Caco-2 (cell line): ENCODE measurements at regions not wholly inside any gene's neighbourhood (a gene's known extent, or its start where the extent isn't known, plus 50 kb on each side); places are given as distances from the start of the nearest gene placed in this dataset.

Experiments used
- BruUV-seq: library from RNA; stranded (reverse); fragments of 400-500 nt; replicated peaks from 2 replicates; lab custom pipeline; 2021; lab: Mats Ljungman, UMichigan
- CTCF ChIA-PET: fragments of 300-600 bp; sonication (Branson Sonifier 250); formaldehyde crosslinking; loops from one replicate; lab custom pipeline; 2022; ENCODE audit warnings: antibody characterized with exemption; lab: Charles Lee
- POLR2A ChIA-PET: fragments of 300-600 bp; sonication (Branson Sonifier 250); formaldehyde crosslinking; loops from one replicate; lab custom pipeline; 2022; ENCODE audit warnings: antibody characterized with exemption; lab: Charles Lee
- DNase-seq, 2 experiments: peaks; one replicate each; pipeline versions ENCODE4 v3.0.0 to v3.0.0-alpha.2; 2020 to 2022
- H3K27me3 ChIP-seq: replicated peaks from 2 replicates; pipeline ENCODE4 v1.6.0; 2011; ENCODE audit warnings: low read length; ENCODE audit not compliant: control insufficient read depth, insufficient read depth
- H3K36me3 ChIP-seq: 2 replicates; pipeline ENCODE4 v1.5.1; 2011; ENCODE audit warnings: low read length; ENCODE audit not compliant: control insufficient read depth, insufficient read depth
- H3K4me1 ChIP-seq: fragments of 250-450 bp; sonication (Bioruptor Pico); 2 replicates; pipeline ENCODE4 v1.5.1; 2020; ENCODE audit warnings: mild to moderate bottlenecking
- H3K4me3 ChIP-seq: 2 replicates; pipeline ENCODE4 v1.5.1; 2011; ENCODE audit warnings: low read depth, mild to moderate bottlenecking, control low read depth, low read length
- H3K9me3 ChIP-seq: fragments of 250-450 bp; sonication (Bioruptor Pico); 2 replicates; pipeline ENCODE4 v1.5.1; 2020; ENCODE audit warnings: mild to moderate bottlenecking, moderate library complexity
- H3K27ac Mint-ChIP-seq: one replicate; pipeline ENCODE4 v1.8.0; 2022; ENCODE audit warnings: mixed read lengths; ENCODE audit not compliant: unreplicated experiment
- H3K27me3 Mint-ChIP-seq: one replicate; pipeline ENCODE4 v1.8.0; 2022; ENCODE audit warnings: mixed read lengths; ENCODE audit not compliant: insufficient read depth, unreplicated experiment
- H3K36me3 Mint-ChIP-seq: one replicate; pipeline ENCODE4 v1.8.0; 2022; ENCODE audit warnings: mild to moderate bottlenecking, mixed read lengths; ENCODE audit not compliant: insufficient read depth, unreplicated experiment
- H3K4me1 Mint-ChIP-seq: one replicate; pipeline ENCODE4 v1.8.0; 2022; ENCODE audit warnings: low read depth, mixed read lengths; ENCODE audit not compliant: unreplicated experiment
- H3K4me3 Mint-ChIP-seq: one replicate; pipeline ENCODE4 v1.8.0; 2022; ENCODE audit warnings: mild to moderate bottlenecking, moderate library complexity, mixed read lengths; ENCODE audit not compliant: unreplicated experiment
- H3K9me3 Mint-ChIP-seq: one replicate; pipeline ENCODE4 v1.8.0; 2022; ENCODE audit warnings: mixed read lengths; ENCODE audit not compliant: unreplicated experiment
- CTCF ChIP-seq, 2 experiments: fragments of 200-600 bp in 1 of 2; IDR thresholded peaks; 1 replicate in 1 of 2; 2 replicates in 1 of 2; pipeline versions ENCODE4 v1.5.1 to v1.8.0; 2011 to 2022; ENCODE audit warnings: antibody characterized with exemption in 1 of 2, control low read depth in 1 of 2, inconsistent platforms in 1 of 2, low read depth in 1 of 2, low read length in 1 of 2, mild to moderate bottlenecking in 1 of 2, moderate library complexity in 1 of 2; ENCODE audit not compliant: insufficient read depth in 1 of 2, severe bottlenecking in 1 of 2, unreplicated experiment in 1 of 2
- intact Hi-C: fragments of 100-400 bp; cut with micrococcal nuclease; formaldehyde crosslinking; loops from one replicate; pipeline ENCODE4 v1.10.0; 2022; ENCODE audit not compliant: unreplicated experiment

GRCh38 chr2:12861344-12861930 lies 144.7 kb downstream of the TRIB2 start:
- peaks cover 32% of the 10 kb centered on the region for H3K9me3 Mint-ChIP-seq

GRCh38 chr2:12862541-12862940 lies 145.8 kb downstream of the TRIB2 start:
- no peak overlapping the region for H3K27ac Mint-ChIP-seq
- no peak for TF ChIP-seq CTCF (IDR thresholded peaks at IDR 0.05; ENCODE audit: insufficient read depth in 1 of 2, low read depth in 1 of 2, low read length in 1 of 2, severe bottlenecking in 1 of 2, unreplicated experiment in 1 of 2)
- H3K9me3 Mint-ChIP-seq: peaks cover 32% of the 10 kb centered on the region
- no TSS peak for BruUV-seq
- Histone ChIP-seq H3K4me3 (no peak overlapping the region), H3K36me3 (no peaks in the 10 kb centered on the region), H3K9me3 (peaks cover 13% of the 10 kb centered on the region; the same call in 1 of the 2 replicates), H3K4me1 (no peaks in the 10 kb centered on the region), H3K27me3 (no peaks in the 10 kb centered on the region)
- POLR2A ChIA-PET: no interaction called here
- intact Hi-C loops: no loop called here
- H3K4me3 Mint-ChIP-seq: no peak overlapping the region
- no peaks in the 10 kb centered on the region for H3K4me1 Mint-ChIP-seq
- H3K27me3 Mint-ChIP-seq: no peaks in the 10 kb centered on the region
- DNase-seq: no peak
- CTCF ChIA-PET: no interaction called here
- H3K36me3 Mint-ChIP-seq: no peaks in the 10 kb centered on the region

More at GRCh38 chr2:12861344-12861930, 144.7 kb downstream of the TRIB2 start:
- BruUV-seq: no TSS peak
- Mint-ChIP-seq H3K27me3 (no peaks in the 10 kb centered on the region), H3K4me3 (no peak overlapping the region), H3K36me3 (no peaks in the 10 kb centered on the region), H3K27ac (no peak overlapping the region), H3K4me1 (no peaks in the 10 kb centered on the region)
- DNase-seq: no peak
- Histone ChIP-seq H3K4me3 (no peak overlapping the region), H3K36me3 (no peaks in the 10 kb centered on the region), H3K27me3 (no peaks in the 10 kb centered on the region), H3K4me1 (no peaks in the 10 kb centered on the region), H3K9me3 (peaks cover 13% of the 10 kb centered on the region; the same call in 1 of the 2 replicates)
- no peak for TF ChIP-seq CTCF (IDR thresholded peaks at IDR 0.05; ENCODE audit: insufficient read depth in 1 of 2, low read depth in 1 of 2, low read length in 1 of 2, severe bottlenecking in 1 of 2, unreplicated experiment in 1 of 2)
- POLR2A ChIA-PET: no interaction called here
- CTCF ChIA-PET: no interaction called here
- intact Hi-C loops: no loop called here

GRCh38 chr2:12863937-12864336 lies 147.2 kb downstream of the TRIB2 start:
- no peaks in the 10 kb centered on the region for H3K36me3 ChIP-seq
- no peaks in the 10 kb centered on the region for H3K4me1 Mint-ChIP-seq
- no peaks in the 10 kb centered on the region for H3K36me3 Mint-ChIP-seq
- H3K4me3 Mint-ChIP-seq: no peak overlapping the region
- H3K4me1 ChIP-seq: no peaks in the 10 kb centered on the region
- peaks cover 13% of the 10 kb centered on the region; the same call in 1 of the 2 replicates for H3K9me3 ChIP-seq
- H3K9me3 Mint-ChIP-seq: peaks cover 32% of the 10 kb centered on the region
- no peak for DNase-seq
- no peak overlapping the region for H3K27ac Mint-ChIP-seq
- POLR2A ChIA-PET: no interaction called here
- H3K27me3 Mint-ChIP-seq: no peaks in the 10 kb centered on the region
- no peak overlapping the region for H3K4me3 ChIP-seq
- no peaks in the 10 kb centered on the region for H3K27me3 ChIP-seq
- TF ChIP-seq CTCF (IDR thresholded peaks at IDR 0.05; ENCODE audit: insufficient read depth in 1 of 2, low read depth in 1 of 2, low read length in 1 of 2, severe bottlenecking in 1 of 2, unreplicated experiment in 1 of 2): no peak
- intact Hi-C loops: no loop called here
- BruUV-seq: no TSS peak
- CTCF ChIA-PET: no interaction called here
